Endothelial cell of umbilical vein (primary cell): ENCODE measurements at regions not wholly inside any gene's neighbourhood (a gene's known extent, or its start where the extent isn't known, plus 50 kb on each side); places are given as distances from the start of the nearest gene placed in this dataset.

Experiments
- CTCF ChIP-seq, 2 donors: IDR thresholded peaks; 1 replicate in 1 of 2; 2 replicates in 1 of 2; pipeline ENCODE4 v1.5.1; 2011; ENCODE audit warnings: low read length in 2 of 2, mild to moderate bottlenecking in 2 of 2, moderate library complexity in 2 of 2, control low read depth in 1 of 2, inconsistent platforms in 1 of 2, low read depth in 1 of 2; ENCODE audit not compliant: insufficient read depth in 1 of 2; ENCODE audit errors: extremely low read depth in 1 of 2
- EZH2 ChIP-seq: IDR thresholded peaks from 2 replicates; pipeline ENCODE4 v1.6.1; 2012; ENCODE audit warnings: borderline replicate concordance, low read depth, mild to moderate bottlenecking, moderate library complexity, low read length, inconsistent platforms; ENCODE audit not compliant: severe bottlenecking
- JUN ChIP-seq: IDR thresholded peaks from 2 replicates; pipeline ENCODE4 v1.6.1; 2011; ENCODE audit warnings: borderline replicate concordance, low read depth; ENCODE audit not compliant: insufficient read length, insufficient read depth

DNA sequence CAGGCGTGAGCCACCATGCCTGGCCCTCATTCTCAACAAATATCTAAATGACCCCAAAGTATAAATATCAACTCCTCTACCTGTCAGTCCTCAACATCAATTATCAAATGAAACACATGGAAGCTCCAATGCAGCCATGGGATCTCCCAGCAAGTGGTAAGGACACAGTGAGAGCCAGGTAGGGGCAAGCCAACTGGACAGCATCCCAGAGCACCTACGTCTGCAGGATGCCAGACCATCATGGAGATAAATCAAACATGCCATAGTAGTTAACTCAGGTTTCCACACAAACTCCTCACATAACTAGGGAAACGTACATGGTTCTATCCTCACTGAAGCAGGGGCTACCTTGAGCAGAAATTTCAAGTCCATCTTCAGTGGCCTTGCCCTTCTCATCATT, 159.9 kb upstream of the MED14 start:
- TF ChIP-seq JUN (no peak), EZH2 (no peak), CTCF (IDR thresholded peaks at IDR 0.05; ENCODE audit: extremely low read depth in 1 of 2, insufficient read depth in 1 of 2, low read depth in 1 of 2, low read length in 2 of 2) (no peak)
